SK-N-MC (cell line): ENCODE measurements at regions not wholly inside any gene's neighbourhood (a gene's known extent, or its start where the extent isn't known, plus 50 kb on each side); places are given as distances from the start of the nearest gene placed in this dataset.

Source experiments
- DNase-seq: peaks from one replicate; pipeline ENCODE4 v3.0.0-alpha.2; 2011; ENCODE audit warnings: low read depth, low spot score
- H3K27ac ChIP-seq: fragments of 200-600 bp; sonication (generic); 2 replicates; pipeline ENCODE4 v1.5.1; 2016; ENCODE audit warnings: mixed run types
- H3K36me3 ChIP-seq: fragments of 200-600 bp; sonication (generic); 2 replicates; pipeline ENCODE4 v1.6.1; 2017; ENCODE audit warnings: antibody characterized with exemption, low read length, mixed read lengths; ENCODE audit not compliant: insufficient read depth
- H3K4me3 ChIP-seq: fragments of 200-600 bp; sonication (generic); 2 replicates; pipeline ENCODE4 v1.5.1; 2016
- H3K9ac ChIP-seq: fragments of 200-600 bp; sonication (generic); 2 replicates; pipeline ENCODE4 v1.8.0; 2017; ENCODE audit warnings: mixed run types, mixed read lengths; ENCODE audit not compliant: insufficient read length
- H3K9me3 ChIP-seq: fragments of 200-600 bp; sonication (generic); 2 replicates; pipeline ENCODE4 v1.6.1; 2017; ENCODE audit warnings: low read depth, mild to moderate bottlenecking, antibody characterized with exemption, low read length, moderate library complexity, mixed read lengths
- EZH2 ChIP-seq: fragments of 200-600 bp; sonication (generic); IDR thresholded peaks from one replicate; pipeline ENCODE4 v1.6.1; 2017; ENCODE audit warnings: antibody characterized with exemption
- FOXP2 ChIP-seq: optimal IDR thresholded peaks from 2 replicates; pipeline ENCODE3; 2011; ENCODE audit warnings: mild to moderate bottlenecking, moderate library complexity; ENCODE audit not compliant: insufficient read depth; ENCODE audit errors: extremely low read length, control extremely low read depth
- POLR2AphosphoS5 ChIP-seq: IDR thresholded peaks from 2 replicates; pipeline ENCODE4 v1.6.1; 2012; ENCODE audit warnings: mild to moderate bottlenecking, low read depth, low read length, borderline replicate concordance

GRCh38 chr14:48113713-48114112, 438.3 kb upstream of the MDGA2 start:
- no peak overlapping the region for H3K9ac ChIP-seq
- TF ChIP-seq FOXP2 (no peak), POLR2AphosphoS5 (no peak), EZH2 (no peak)

GRCh38 chr14:48111151-48111550, 435.7 kb upstream of the MDGA2 start:
- no peak overlapping the region for H3K27ac ChIP-seq
- H3K36me3 ChIP-seq = no peaks in the 10 kb centered on the region
- TF ChIP-seq FOXP2 = no peak
- no peak for TF ChIP-seq POLR2AphosphoS5
- TF ChIP-seq EZH2 = no peak
- no peak overlapping the region for H3K9ac ChIP-seq
- H3K4me3 ChIP-seq = no peak overlapping the region
- no peaks in the 10 kb centered on the region for H3K9me3 ChIP-seq
- no peak for DNase-seq

More at GRCh38 chr14:48113713-48114112, 438.3 kb upstream of the MDGA2 start:
- H3K4me3 ChIP-seq = no peak overlapping the region
- no peaks in the 10 kb centered on the region for H3K36me3 ChIP-seq
- DNase-seq = no peak
- H3K9me3 ChIP-seq = no peaks in the 10 kb centered on the region
- no peak overlapping the region for H3K27ac ChIP-seq

GRCh38 chr14:48107646-48108045, 432.2 kb upstream of the MDGA2 start:
- DNase-seq = no peak
- Histone ChIP-seq H3K27ac (no peak overlapping the region), H3K36me3 (no peaks in the 10 kb centered on the region), H3K9ac (no peak overlapping the region), H3K4me3 (no peak overlapping the region), H3K9me3 (no peaks in the 10 kb centered on the region)
- TF ChIP-seq POLR2AphosphoS5 (no peak), FOXP2 (no peak), EZH2 (no peak)

GRCh38 chr14:48096897-48097296, 421.5 kb upstream of the MDGA2 start:
- TF ChIP-seq POLR2AphosphoS5 (no peak), EZH2 (no peak), FOXP2 (no peak)
- H3K27ac ChIP-seq = no peak overlapping the region
- no peak overlapping the region for H3K9ac ChIP-seq
- no peak overlapping the region for H3K4me3 ChIP-seq
- H3K9me3 ChIP-seq = no peaks in the 10 kb centered on the region
- no peak for DNase-seq
- no peaks in the 10 kb centered on the region for H3K36me3 ChIP-seq

- TF ChIP-seq POLR2AphosphoS5 = no peak
- TF ChIP-seq EZH2 = no peak
- TF ChIP-seq FOXP2 = no peak
- H3K36me3 ChIP-seq = no peaks in the 10 kb centered on the region
- H3K27ac ChIP-seq = no peak overlapping the region
- H3K9ac ChIP-seq = no peak overlapping the region
- H3K4me3 ChIP-seq = no peak overlapping the region
- no peak for DNase-seq
- H3K9me3 ChIP-seq = no peaks in the 10 kb centered on the region
Observed at GRCh38 chr14:48086516-48086915, 411.1 kb upstream of the MDGA2 start.

GRCh38 chr14:48075487-48075886, 400.1 kb upstream of the MDGA2 start:
- no peak overlapping the region for H3K27ac ChIP-seq
- no peak for DNase-seq
- H3K9me3 ChIP-seq = no peaks in the 10 kb centered on the region
- H3K36me3 ChIP-seq = no peaks in the 10 kb centered on the region
- TF ChIP-seq FOXP2 (no peak), EZH2 (no peak), POLR2AphosphoS5 (no peak)
- no peak overlapping the region for H3K9ac ChIP-seq
- H3K4me3 ChIP-seq = no peak overlapping the region

GRCh38 chr14:48052973-48053372, 377.6 kb upstream of the MDGA2 start:
- H3K27ac ChIP-seq = no peak overlapping the region
- TF ChIP-seq POLR2AphosphoS5 (no peak), EZH2 (no peak), FOXP2 (no peak)
- H3K9me3 ChIP-seq = no peaks in the 10 kb centered on the region
- H3K36me3 ChIP-seq = no peaks in the 10 kb centered on the region
- H3K4me3 ChIP-seq = no peak overlapping the region
- no peak for DNase-seq
- H3K9ac ChIP-seq = no peak overlapping the region

GRCh38 chr14:48035836-48036235, 360.4 kb upstream of the MDGA2 start:
- Histone ChIP-seq H3K9me3 (no peaks in the 10 kb centered on the region), H3K9ac (no peak overlapping the region), H3K4me3 (no peak overlapping the region), H3K36me3 (no peaks in the 10 kb centered on the region), H3K27ac (no peak overlapping the region)
- no peak for TF ChIP-seq FOXP2
- no peak for TF ChIP-seq POLR2AphosphoS5
- TF ChIP-seq EZH2 = no peak
- no peak for DNase-seq

GRCh38 chr14:48027115-48027514, 351.7 kb upstream of the MDGA2 start:
- TF ChIP-seq EZH2 = no peak
- TF ChIP-seq POLR2AphosphoS5 = no peak
- no peak for TF ChIP-seq FOXP2
- Histone ChIP-seq H3K36me3 (no peaks in the 10 kb centered on the region), H3K9me3 (no peaks in the 10 kb centered on the region)

More at GRCh38 chr14:48027115-48027514, 351.7 kb upstream of the MDGA2 start:
- Histone ChIP-seq H3K27ac (no peak overlapping the region), H3K4me3 (no peak overlapping the region), H3K9ac (no peak overlapping the region)
- no peak for DNase-seq
